ENCODE measurements at regions not wholly inside any gene's neighbourhood (a gene's known extent, or its start where the extent isn't known, plus 50 kb on each side); places are given as distances from the start of the nearest gene placed in this dataset.

- ATAC-seq, result no peak
- POLR2A ChIA-PET, result no interaction called here
- H3K4me1 ChIP-seq (ENCODE audit: control insufficient read depth, insufficient read depth, low read length), result no peaks in the 10 kb centered on the region
- no peaks in the 10 kb centered on the region for H3K9me3 ChIP-seq (ENCODE audit: control insufficient read depth, insufficient read depth, low read depth, low read length)
- DNase-seq (ENCODE audit: low read depth, low spot score), result no peak
- no peaks in the 10 kb centered on the region for H3K27me3 ChIP-seq (ENCODE audit: control insufficient read depth, insufficient read depth, low read length)
- no peaks in the 10 kb centered on the region for H3K36me3 ChIP-seq (ENCODE audit: control insufficient read depth, insufficient read depth, low read length)
- TF ChIP-seq, protein P1, sequence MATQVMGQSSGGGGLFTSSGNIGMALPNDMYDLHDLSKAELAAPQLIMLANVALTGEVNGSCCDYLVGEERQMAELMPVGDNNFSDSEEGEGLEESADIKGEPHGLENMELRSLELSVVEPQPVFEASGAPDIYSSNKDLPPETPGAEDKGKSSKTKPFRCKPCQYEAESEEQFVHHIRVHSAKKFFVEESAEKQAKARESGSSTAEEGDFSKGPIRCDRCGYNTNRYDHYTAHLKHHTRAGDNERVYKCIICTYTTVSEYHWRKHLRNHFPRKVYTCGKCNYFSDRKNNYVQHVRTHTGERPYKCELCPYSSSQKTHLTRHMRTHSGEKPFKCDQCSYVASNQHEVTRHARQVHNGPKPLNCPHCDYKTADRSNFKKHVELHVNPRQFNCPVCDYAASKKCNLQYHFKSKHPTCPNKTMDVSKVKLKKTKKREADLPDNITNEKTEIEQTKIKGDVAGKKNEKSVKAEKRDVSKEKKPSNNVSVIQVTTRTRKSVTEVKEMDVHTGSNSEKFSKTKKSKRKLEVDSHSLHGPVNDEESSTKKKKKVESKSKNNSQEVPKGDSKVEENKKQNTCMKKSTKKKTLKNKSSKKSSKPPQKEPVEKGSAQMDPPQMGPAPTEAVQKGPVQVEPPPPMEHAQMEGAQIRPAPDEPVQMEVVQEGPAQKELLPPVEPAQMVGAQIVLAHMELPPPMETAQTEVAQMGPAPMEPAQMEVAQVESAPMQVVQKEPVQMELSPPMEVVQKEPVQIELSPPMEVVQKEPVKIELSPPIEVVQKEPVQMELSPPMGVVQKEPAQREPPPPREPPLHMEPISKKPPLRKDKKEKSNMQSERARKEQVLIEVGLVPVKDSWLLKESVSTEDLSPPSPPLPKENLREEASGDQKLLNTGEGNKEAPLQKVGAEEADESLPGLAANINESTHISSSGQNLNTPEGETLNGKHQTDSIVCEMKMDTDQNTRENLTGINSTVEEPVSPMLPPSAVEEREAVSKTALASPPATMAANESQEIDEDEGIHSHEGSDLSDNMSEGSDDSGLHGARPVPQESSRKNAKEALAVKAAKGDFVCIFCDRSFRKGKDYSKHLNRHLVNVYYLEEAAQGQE (IDR thresholded peaks at IDR 0.05; ENCODE audit: insufficient read depth in 1 of 2, low read depth in 2 of 2, low read length in 1 of 2), result no peak
- no peak for TF ChIP-seq POLR2AphosphoS5 (IDR thresholded peaks at IDR 0.05; ENCODE audit: low read depth, low read length)
- TF ChIP-seq SIN3A (IDR thresholded peaks at IDR 0.05; ENCODE audit: borderline replicate concordance, insufficient read depth, low read depth, low read length), result no peak
- no peak for TF ChIP-seq TCF7L2 (IDR thresholded peaks at IDR 0.05; ENCODE audit: low read depth, low read length)
- intact Hi-C loops (cut with micrococcal nuclease; ENCODE audit: unreplicated experiment) (no loop called here), in situ Hi-C loops (cut with HindIII; ENCODE audit: low pct_unique_long_range_greater_than_20kb, low sequenced_read_pairs) (no loop called here)
- no peak overlapping the region for H3K27ac ChIP-seq (ENCODE audit: low read length)
- CTCF ChIA-PET, result no interaction called here
- BruUV-seq (replicated peaks), result no TSS peak
- H3K4me3 ChIP-seq (ENCODE audit: low read depth in 2 of 2, low read length in 2 of 2), result no peak overlapping the region
Measured at GRCh38 chr21:21750124-21750825, 752.1 kb downstream of the NCAM2 start.

- CTCF ChIA-PET, result no interaction called here
- TF ChIP-seq, protein P1 (IDR thresholded peaks at IDR 0.05; ENCODE audit: insufficient read depth in 1 of 2, low read depth in 2 of 2, low read length in 1 of 2), result no peak
- TF ChIP-seq TCF7L2 (IDR thresholded peaks at IDR 0.05; ENCODE audit: low read depth, low read length) (no peak), POLR2AphosphoS5 (IDR thresholded peaks at IDR 0.05; ENCODE audit: low read depth, low read length) (no peak), SIN3A (IDR thresholded peaks at IDR 0.05; ENCODE audit: borderline replicate concordance, insufficient read depth, low read depth, low read length) (no peak)
- in situ Hi-C loops (cut with HindIII; ENCODE audit: low pct_unique_long_range_greater_than_20kb, low sequenced_read_pairs), result no loop called here
Measured at GRCh38 chr21:21751286-21751685, 753.1 kb downstream of the NCAM2 start.

More at GRCh38 chr21:21751286-21751685, 753.1 kb downstream of the NCAM2 start:
- ATAC-seq (no peak), DNase-seq (ENCODE audit: low read depth, low spot score) (no peak)
- intact Hi-C loops (cut with micrococcal nuclease; ENCODE audit: unreplicated experiment), result no loop called here
- no TSS peak for BruUV-seq (replicated peaks)
- Histone ChIP-seq H3K36me3 (ENCODE audit: control insufficient read depth, insufficient read depth, low read length) (no peaks in the 10 kb centered on the region), H3K4me3 (ENCODE audit: low read depth in 2 of 2, low read length in 2 of 2) (no peak overlapping the region), H3K9me3 (ENCODE audit: control insufficient read depth, insufficient read depth, low read depth, low read length) (no peaks in the 10 kb centered on the region), H3K4me1 (ENCODE audit: control insufficient read depth, insufficient read depth, low read length) (no peaks in the 10 kb centered on the region), H3K27me3 (ENCODE audit: control insufficient read depth, insufficient read depth, low read length) (no peaks in the 10 kb centered on the region), H3K27ac (ENCODE audit: low read length) (no peak overlapping the region)
- POLR2A ChIA-PET, result no interaction called here

All from Panc1 (cell line).